ENCODE measurements at regions not wholly inside any gene's neighbourhood (a gene's known extent, or its start where the extent isn't known, plus 50 kb on each side); places are given as distances from the start of the nearest gene placed in this dataset.
A peak's percentile ranks its signal among the peaks of the same experiment; 100 is the strongest.
"Not testable (repeated sequence)": the region's sequence is repeated elsewhere in the genome, so short reads cannot be mapped to it uniquely, and the experiment has no call there.

DNA sequence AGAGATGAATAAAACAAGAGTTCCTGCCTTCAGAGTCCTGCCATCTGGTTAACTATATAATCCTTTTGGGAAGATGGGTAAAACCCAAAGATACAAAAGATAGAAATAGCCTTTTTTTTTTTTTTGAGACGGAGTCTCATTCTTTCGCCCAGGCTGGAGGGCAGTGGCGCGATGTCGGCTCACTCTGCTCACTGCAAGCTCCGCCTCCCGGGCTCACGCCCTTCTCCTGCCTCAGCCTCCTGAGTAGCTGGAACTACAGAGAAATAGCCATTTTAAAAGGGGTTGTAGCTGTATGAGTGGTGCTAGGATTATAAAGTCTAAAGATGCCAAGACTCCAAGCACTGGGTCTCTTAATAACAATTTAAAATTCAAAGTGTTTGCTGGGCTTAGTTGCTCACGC lies 97.2 kb downstream of the KDR start:
- no peak for DNase-seq (ENCODE audit: low spot score)

DNA sequence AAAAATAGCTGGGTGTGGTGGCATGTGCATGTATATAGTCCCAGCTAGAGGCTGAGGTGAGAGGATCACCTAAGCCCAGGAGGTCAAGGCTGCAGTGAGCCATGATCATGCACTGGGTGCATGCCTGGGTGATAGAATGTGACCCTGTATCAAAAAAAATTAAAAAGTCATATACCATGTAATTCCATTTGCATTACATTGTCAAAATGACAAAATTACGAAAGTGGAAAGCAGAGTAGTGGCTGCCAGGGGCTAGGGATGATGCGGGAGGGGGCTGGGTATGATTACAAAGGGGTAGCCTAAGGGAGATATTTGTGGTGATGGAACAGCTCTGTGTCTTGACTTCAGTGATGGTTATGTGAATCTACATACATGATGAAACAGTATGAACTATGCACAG lies 97.8 kb downstream of the KDR start:
- DNase-seq (ENCODE audit: low spot score) = no peak

DNA sequence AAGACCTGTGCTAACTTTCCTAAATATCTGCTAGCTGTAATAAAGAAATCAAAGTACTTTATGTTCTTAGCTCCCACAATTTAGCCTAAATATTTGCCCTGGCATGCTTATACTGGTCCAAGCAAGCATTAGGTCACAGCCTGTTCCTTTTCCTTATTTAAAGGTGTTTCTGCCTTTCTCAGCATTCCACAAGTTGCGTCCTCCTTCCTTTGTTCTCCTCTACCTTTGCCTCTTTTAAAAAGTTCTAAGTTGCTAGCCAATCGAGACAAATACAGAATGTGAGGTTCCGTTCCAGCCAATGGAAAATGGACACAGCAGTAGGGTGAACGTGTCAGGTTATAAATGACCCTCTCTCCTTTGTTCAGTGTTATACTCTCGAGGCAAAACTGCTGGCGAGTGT lies 99.9 kb downstream of the KDR start:
- DNase-seq (ENCODE audit: low spot score) = not testable (repeated sequence)

DNA sequence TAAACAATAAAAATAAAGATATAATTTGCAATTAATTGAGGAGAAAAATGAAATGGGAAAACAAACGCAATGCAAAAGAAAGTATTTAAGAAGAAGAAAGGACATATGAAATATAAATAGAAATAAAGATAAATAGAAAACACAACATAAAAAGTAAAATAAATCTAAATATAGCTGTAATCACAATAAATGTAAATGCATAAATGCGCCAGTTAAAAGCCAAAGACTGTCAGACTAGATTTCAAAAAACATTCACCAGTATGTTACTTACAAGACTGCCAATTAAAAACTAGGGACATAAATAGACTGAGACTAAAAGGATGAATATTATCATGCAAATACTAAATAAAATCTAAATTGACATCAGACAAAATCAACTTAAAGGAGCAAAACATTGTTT lies 102.4 kb downstream of the KDR start:
- DNase-seq (ENCODE audit: low spot score) = no peak

DNA sequence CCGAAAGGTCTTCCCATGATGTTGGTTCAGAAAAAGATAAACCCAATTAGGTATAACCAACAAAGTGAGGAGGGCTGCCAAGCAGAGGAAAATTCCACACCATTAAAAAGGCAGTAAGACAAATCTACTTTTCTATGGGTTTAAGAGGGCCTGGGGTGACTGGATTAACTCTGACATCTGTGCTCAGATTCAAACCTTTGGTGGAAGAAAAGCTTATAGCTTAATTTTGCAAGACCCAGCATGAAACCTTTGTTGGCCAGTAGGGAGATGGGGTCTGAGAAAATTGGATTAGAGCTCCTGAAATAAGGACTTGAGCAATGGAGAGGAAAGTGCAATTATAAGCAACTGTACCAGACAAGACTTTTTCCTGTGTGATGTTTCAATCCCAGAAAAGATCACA lies 104.2 kb downstream of the KDR start:
- no peak for DNase-seq (ENCODE audit: low spot score)

- DNase-seq (ENCODE audit: low spot score) = no peak
Observed at GRCh38 chr4:55020131-55020530, 105.3 kb downstream of the KDR start.

DNA sequence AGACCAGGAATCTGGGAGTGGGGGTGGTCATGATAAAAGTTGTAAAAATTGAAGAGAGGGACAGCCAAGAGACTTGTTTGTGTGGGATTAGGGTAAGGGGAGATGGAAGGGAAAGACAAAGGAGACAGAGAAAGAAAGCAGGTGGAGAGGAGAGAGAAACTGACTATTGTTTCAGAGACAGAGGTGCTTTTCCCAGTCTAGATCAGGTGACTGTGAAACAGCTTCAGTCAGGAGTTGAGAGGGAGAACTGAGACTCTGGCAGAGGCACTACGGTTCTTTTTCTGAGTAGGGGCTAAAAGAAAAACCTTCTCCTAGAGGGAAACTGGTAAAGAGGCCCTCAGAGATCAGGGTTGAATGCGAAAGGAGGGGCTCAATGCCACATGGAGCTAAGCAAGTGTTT lies 106.4 kb downstream of the KDR start:
- no peak for DNase-seq (ENCODE audit: low spot score)

DNA sequence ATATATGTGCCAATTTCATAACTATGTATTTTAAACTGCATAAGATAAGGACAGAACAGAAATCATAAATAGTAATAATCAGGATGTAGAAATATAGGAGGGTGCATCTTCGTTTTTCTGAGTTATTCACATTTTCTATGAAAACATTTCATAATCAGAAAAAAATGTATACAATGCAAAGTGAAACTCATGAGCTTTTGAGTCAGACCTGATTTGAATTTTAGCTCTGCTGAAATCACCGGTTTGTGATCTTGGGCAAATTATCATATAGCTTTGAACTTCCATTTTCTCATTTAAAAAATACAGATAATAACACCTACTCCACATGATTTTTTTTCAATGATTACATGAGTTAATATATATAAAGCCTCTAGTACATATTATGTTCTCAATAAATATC lies 106.9 kb downstream of the KDR start:
- no peak for DNase-seq (ENCODE audit: low spot score)

DNA sequence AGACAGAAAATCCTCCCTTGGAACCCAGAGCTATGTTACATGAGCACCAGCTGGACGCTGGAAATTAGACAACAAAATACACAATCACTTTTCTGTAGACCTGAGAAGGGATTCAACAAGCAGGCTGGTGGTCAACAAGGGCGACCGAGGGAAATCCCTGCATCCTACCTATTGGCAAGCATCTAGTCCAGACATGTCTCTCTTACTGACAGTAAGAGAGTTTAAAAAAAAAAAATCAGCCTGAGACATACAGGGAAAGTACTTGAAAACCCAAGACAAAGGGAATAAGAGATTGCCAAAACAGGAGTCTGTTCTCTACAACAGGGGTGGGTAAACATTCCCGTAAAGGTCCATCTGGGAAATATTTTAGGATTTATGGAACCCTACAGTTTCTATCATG lies 108.0 kb downstream of the KDR start:
- DNase-seq (ENCODE audit: low spot score) = no peak

- DNase-seq (ENCODE audit: low spot score) = no peak
Observed at GRCh38 chr4:55016131-55016530, 109.3 kb downstream of the KDR start.

DNA sequence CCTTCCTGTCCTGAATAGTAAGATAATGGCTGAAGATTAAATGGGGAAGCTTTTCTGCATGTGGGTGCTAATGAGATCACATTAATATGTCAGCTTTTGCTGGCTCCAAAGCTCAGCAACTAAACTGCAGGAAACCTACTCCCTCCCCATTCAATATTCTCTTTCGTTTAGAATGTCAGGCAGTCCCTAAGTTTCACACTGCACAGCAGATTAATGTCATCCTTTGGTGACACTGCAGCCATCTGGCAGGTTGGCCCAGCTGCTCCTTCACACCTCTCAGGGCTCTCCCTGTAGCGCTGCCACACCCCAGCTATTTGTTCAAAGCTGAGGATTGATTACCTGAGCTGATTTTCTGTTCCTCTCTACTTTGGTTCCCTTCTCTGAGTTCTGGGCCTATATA lies 110.5 kb downstream of the KDR start:
- no peak for DNase-seq (ENCODE audit: low spot score)

DNA sequence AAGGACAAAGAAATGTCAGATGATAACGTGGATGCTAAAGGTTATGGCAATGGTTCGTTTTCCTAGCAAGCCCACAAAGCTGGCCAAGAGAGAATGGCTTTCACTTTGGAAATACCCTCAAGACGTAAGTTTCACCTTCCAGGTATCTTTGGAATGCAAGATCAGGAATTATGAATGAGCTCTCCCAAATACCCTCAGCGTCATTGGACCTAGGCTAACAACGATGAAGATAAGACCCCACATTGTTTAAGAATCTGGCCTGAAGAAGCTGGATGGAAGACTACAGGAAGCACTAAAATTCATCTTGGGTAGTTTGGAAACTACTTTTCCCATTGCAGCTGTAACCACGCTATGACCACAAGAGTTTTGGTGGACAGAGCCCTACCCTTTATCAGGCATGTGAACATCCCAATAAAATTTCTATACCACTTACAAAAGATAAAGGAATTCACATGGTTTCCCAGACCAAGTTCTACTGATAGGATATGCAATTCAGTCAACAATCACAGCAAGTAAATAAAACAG lies 111.9 kb downstream of the KDR start:
- DNase-seq (ENCODE audit: low spot score) = no peak

GRCh38 chr4:55012363-55013230 lies 112.8 kb downstream of the KDR start:
- no peak for DNase-seq (ENCODE audit: low spot score)

DNA sequence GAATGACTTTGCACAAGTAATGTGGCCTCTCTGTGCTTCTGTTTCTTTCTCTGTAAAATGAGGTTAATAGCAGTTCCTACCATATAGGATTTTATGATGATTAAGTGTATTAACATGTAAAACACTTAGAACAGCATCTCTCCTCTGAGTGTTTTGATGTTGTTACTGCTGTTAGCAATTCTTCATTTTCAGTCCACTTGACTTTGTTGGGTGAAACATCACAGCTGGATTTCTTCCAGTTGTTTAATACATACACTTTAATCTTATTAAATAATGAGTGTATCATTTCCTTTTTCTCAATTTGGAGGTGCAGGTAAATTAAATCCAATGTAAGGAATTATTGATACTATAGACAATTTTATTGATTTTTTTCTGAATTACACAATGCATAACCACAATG lies 113.6 kb downstream of the KDR start:
- DNase-seq (ENCODE audit: low spot score) = no peak

- DNase-seq (ENCODE audit: low spot score) = no peak
Observed at GRCh38 chr4:55010550-55010949, 114.8 kb downstream of the KDR start.

DNA sequence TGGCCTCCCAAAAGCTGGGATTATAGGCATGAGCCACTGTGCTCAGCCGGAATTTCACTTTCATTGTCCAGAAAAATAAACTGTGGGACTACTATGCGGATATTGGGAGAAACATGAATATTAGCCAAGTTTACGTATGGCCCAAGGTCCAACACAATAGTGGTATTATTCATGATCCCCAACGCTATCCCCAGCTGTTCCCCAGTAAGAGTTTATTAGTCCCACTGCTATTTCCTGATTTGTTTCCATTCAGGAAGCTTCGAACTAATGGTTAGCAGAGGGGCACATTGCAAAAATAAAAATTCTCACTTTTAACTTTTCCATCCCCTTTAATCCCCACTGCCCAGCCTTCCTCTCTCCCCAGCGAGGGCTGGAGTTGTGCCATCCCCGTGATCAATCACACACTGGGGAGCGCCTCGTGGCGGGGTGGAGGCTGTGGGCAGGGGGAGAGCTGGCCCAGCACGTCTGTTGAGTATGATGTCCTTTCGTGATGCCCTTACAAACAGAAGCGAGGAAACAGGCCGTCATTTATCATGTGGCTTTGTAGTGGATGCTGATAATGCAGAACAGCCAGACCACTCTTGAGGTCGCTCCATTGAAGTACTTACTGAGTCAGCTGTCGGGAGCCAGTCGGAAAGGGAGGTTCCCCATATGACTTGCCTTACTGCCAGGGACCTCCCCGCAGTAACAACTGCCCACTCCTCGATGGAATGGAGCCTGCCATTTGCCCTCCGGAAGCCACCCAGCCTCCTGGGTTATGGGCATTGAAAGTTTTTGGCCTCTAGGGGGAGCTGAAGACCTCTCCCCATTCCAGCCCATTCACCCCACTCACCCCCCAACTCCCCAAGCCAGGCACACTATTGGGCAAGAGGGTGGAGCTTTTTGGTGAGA lies 117.0 kb downstream of the KDR start:
- DNase-seq (ENCODE audit: low spot score) = peak; percentile 8

DNA sequence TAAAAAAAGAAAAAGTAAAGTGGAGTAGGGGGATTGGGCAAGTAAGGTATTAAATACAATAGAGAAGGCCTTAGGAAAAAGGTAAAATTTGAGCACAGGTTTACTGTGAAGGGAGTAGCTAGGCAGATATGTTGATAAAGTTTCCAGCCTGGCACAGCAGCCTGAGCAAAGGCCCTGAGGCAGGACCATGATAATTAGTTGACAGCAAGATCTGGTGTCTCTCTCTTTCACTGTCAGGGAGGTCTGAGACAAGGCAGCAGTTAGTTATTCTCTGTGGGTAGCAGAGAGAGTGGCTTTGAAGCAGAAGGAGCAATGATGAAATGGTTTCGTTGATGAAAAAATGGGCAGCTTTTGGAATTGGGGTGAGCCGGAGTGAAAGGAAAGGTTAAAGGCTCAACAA lies 119.5 kb downstream of the KDR start:
- DNase-seq (ENCODE audit: low spot score) = no peak

DNA sequence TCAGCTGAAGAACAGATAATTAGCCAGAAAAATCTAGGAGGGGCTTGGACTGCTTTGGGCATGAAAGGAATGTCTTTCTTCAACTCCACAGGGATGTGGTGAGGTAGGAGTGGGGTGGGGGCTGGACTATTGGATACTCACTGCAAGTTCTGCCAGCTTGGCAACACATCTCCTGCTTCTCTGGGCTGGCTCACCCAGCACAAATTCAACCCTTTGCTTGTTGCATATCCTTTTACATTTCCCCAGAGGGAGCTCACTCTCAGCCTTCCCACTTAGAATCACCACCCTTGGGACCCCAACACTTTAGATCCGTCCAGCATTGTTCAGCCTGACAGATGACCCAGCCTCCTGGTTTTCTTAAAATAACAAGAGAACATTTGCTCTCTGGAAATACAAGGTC lies 120.6 kb downstream of the KDR start:
- DNase-seq (ENCODE audit: low spot score) = no peak

GRCh38 chr4:55002431-55002830 lies 123.0 kb downstream of the KDR start:
- DNase-seq (ENCODE audit: low spot score) = no peak

DNA sequence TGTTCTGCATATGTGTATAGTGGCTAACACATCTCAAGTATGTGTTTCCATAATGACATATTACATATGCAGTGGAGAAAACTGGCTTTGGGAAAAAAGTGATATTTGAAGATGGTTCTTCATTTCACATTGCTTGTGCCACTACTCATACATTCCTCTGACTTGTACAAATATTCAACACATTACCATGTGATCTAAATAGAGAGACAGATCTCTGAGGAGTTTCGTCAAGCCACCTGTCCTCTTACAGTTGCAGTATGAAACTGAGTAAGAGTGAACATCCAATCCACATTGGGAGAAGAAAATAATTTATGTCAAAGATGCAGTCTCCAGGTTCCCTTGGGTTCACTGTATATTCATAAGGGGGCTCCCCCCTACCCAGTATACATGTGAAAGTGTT lies 123.9 kb downstream of the KDR start:
- no peak for DNase-seq (ENCODE audit: low spot score)

- DNase-seq (ENCODE audit: low spot score) = peak; percentile 36
Observed at GRCh38 chr4:54999003-54999402, 126.4 kb downstream of the KDR start.

DNA sequence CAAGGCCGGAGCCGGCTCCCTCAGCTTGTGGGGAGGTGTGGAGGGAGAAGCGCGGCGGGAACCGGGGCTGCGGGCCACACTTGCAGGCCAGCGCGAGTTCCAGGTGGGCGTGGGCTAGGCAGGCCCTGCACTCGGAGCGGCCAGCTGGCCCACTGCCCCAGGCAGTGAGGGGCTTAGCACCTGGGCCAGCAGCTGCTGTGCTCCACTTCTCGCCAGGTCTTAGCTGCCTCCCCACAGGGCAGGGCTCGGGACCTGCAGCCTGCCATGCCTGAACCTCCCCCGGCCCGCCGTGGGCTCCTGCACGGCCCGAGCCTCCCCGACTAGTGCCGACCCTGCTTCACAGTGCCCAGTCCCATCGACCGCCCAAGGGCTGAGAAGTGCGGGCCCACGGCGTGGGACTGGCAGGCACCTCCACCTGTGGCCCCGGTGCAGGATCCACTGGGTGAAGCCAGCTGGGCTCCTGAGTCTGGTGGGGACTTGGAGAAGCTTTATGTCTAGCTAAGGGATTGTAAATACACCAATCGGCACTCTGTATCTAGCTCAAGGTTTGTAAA lies 131.8 kb downstream of the KDR start:
- not testable (repeated sequence) for DNase-seq (ENCODE audit: low spot score)

- DNase-seq (ENCODE audit: low spot score) = no peak
Observed at GRCh38 chr4:54992266-54992665, 133.1 kb downstream of the KDR start.

Measured in putamen (tissue), 1 donor.